ENCODE measurements at regions not wholly inside any gene's neighbourhood (a gene's known extent, or its start where the extent isn't known, plus 50 kb on each side); places are given as distances from the start of the nearest gene placed in this dataset.
"Not testable (repeated sequence)": the region's sequence is repeated elsewhere in the genome, so short reads cannot be mapped to it uniquely, and the experiment has no call there.

- no peak overlapping the region for H3K27ac ChIP-seq (ENCODE audit: low read length)
- peaks cover 7% of the 10 kb centered on the region for H3K9me3 ChIP-seq (ENCODE audit: insufficient read depth, low read length, severe bottlenecking)
- no peak overlapping the region for H3K4me3 ChIP-seq (ENCODE audit: low read depth in 1 of 2, low read length in 2 of 2)
- DNase-seq (no peak), ATAC-seq (ENCODE audit: insufficient read depth, low read depth) (no peak)
- H4K20me1 ChIP-seq (ENCODE audit: insufficient read depth, low read length): no peaks in the 10 kb centered on the region
- no peak overlapping the region for H3K9ac ChIP-seq (ENCODE audit: low read depth, low read length)
- no peaks in the 10 kb centered on the region for H3K36me3 ChIP-seq (ENCODE audit: insufficient read depth, low read length)
- H3K79me2 ChIP-seq (ENCODE audit: insufficient read depth, low read length): no peaks in the 10 kb centered on the region
- no peak overlapping the region for H3K4me2 ChIP-seq (ENCODE audit: insufficient read depth, low read length)
- H3K27me3 ChIP-seq (ENCODE audit: insufficient read depth, low read length, poor library complexity): no peaks in the 10 kb centered on the region
- H2AFZ ChIP-seq (ENCODE audit: low read depth, low read length): no peak overlapping the region
- no peak for TF ChIP-seq CTCF (IDR thresholded peaks at IDR 0.05; ENCODE audit: borderline replicate concordance, extremely low read depth, low read length, poor library complexity, severe bottlenecking)
- no peak for TF ChIP-seq EZH2 (IDR thresholded peaks at IDR 0.05; ENCODE audit: borderline replicate concordance, low read depth, low read length, severe bottlenecking)
- H3K4me1 ChIP-seq (ENCODE audit: insufficient read depth, low read length): no peaks in the 10 kb centered on the region
Measured at GRCh38 chr21:20045197-20045596, 953.0 kb upstream of the NCAM2 start.

GRCh38 chr21:20048130-20048837 lies 949.9 kb upstream of the NCAM2 start:
- H3K9me3 ChIP-seq (ENCODE audit: insufficient read depth, low read length, severe bottlenecking); H3K27ac ChIP-seq (ENCODE audit: low read length); H3K9ac ChIP-seq (ENCODE audit: low read depth, low read length); H4K20me1 ChIP-seq (ENCODE audit: insufficient read depth, low read length); H3K79me2 ChIP-seq (ENCODE audit: insufficient read depth, low read length); H2AFZ ChIP-seq (ENCODE audit: low read depth, low read length); DNase-seq; H3K4me2 ChIP-seq (ENCODE audit: insufficient read depth, low read length); H3K4me1 ChIP-seq (ENCODE audit: insufficient read depth, low read length); H3K36me3 ChIP-seq (ENCODE audit: insufficient read depth, low read length); H3K27me3 ChIP-seq (ENCODE audit: insufficient read depth, low read length, poor library complexity); H3K4me3 ChIP-seq (ENCODE audit: low read depth in 1 of 2, low read length in 2 of 2); ATAC-seq (ENCODE audit: insufficient read depth, low read depth): not testable (repeated sequence)

GRCh38 chr21:20083336-20083735 lies 914.9 kb upstream of the NCAM2 start:
- H3K4me3 ChIP-seq (ENCODE audit: low read depth in 1 of 2, low read length in 2 of 2): no peak overlapping the region
- H3K36me3 ChIP-seq (ENCODE audit: insufficient read depth, low read length): no peaks in the 10 kb centered on the region
- TF ChIP-seq CTCF (IDR thresholded peaks at IDR 0.05; ENCODE audit: borderline replicate concordance, extremely low read depth, low read length, poor library complexity, severe bottlenecking) (no peak), EZH2 (IDR thresholded peaks at IDR 0.05; ENCODE audit: borderline replicate concordance, low read depth, low read length, severe bottlenecking) (no peak)
- no peaks in the 10 kb centered on the region for H3K27me3 ChIP-seq (ENCODE audit: insufficient read depth, low read length, poor library complexity)
- no peak overlapping the region for H3K4me2 ChIP-seq (ENCODE audit: insufficient read depth, low read length)
- H2AFZ ChIP-seq (ENCODE audit: low read depth, low read length): no peak overlapping the region
- no peak overlapping the region for H3K27ac ChIP-seq (ENCODE audit: low read length)
- H3K4me1 ChIP-seq (ENCODE audit: insufficient read depth, low read length): no peaks in the 10 kb centered on the region
- no peak overlapping the region for H3K9ac ChIP-seq (ENCODE audit: low read depth, low read length)
- H3K9me3 ChIP-seq (ENCODE audit: insufficient read depth, low read length, severe bottlenecking): no peaks in the 10 kb centered on the region
- no peaks in the 10 kb centered on the region for H3K79me2 ChIP-seq (ENCODE audit: insufficient read depth, low read length)
- ATAC-seq (ENCODE audit: insufficient read depth, low read depth) (no peak), DNase-seq (no peak)
- H4K20me1 ChIP-seq (ENCODE audit: insufficient read depth, low read length): no peaks in the 10 kb centered on the region

- Histone ChIP-seq H3K9ac (ENCODE audit: low read depth, low read length) (no peak overlapping the region), H3K4me3 (ENCODE audit: low read depth in 1 of 2, low read length in 2 of 2) (no peak overlapping the region), H3K4me1 (ENCODE audit: insufficient read depth, low read length) (no peaks in the 10 kb centered on the region), H3K9me3 (ENCODE audit: insufficient read depth, low read length, severe bottlenecking) (no peaks in the 10 kb centered on the region), H3K27ac (ENCODE audit: low read length) (no peak overlapping the region), H3K36me3 (ENCODE audit: insufficient read depth, low read length) (no peaks in the 10 kb centered on the region), H3K4me2 (ENCODE audit: insufficient read depth, low read length) (no peak overlapping the region), H3K27me3 (ENCODE audit: insufficient read depth, low read length, poor library complexity) (no peaks in the 10 kb centered on the region), H3K79me2 (ENCODE audit: insufficient read depth, low read length) (no peaks in the 10 kb centered on the region), H4K20me1 (ENCODE audit: insufficient read depth, low read length) (no peaks in the 10 kb centered on the region), H2AFZ (ENCODE audit: low read depth, low read length) (no peak overlapping the region)
- ATAC-seq (ENCODE audit: insufficient read depth, low read depth): no peak
- no peak for TF ChIP-seq EZH2 (IDR thresholded peaks at IDR 0.05; ENCODE audit: borderline replicate concordance, low read depth, low read length, severe bottlenecking)
- no peak for TF ChIP-seq CTCF (IDR thresholded peaks at IDR 0.05; ENCODE audit: borderline replicate concordance, extremely low read depth, low read length, poor library complexity, severe bottlenecking)
- no peak for DNase-seq
Measured at GRCh38 chr21:20083925-20084324, 914.3 kb upstream of the NCAM2 start.

Data from DND-41 (cell line).